OCI-LY3 (cell line): ENCODE measurements at regions not wholly inside any gene's neighbourhood (a gene's known extent, or its start where the extent isn't known, plus 50 kb on each side); places are given as distances from the start of the nearest gene placed in this dataset.

Experiments
- H2AFZ ChIP-seq: fragments of 200-600, 300-600 bp; shearing (Covaris generic); 2 replicates; pipeline ENCODE4 v1.6.0; 2014; ENCODE audit warnings: antibody characterized with exemption, low read depth, low read length
- H3K27ac ChIP-seq: fragments of 200-600, 300-600 bp; sonication (generic); 2 replicates; pipeline ENCODE4 v1.5.1; 2014; ENCODE audit warnings: mild to moderate bottlenecking, low read length, moderate library complexity, mixed read lengths
- H3K27me3 ChIP-seq: fragments of 200-600, 300-600 bp; sonication (generic); 2 replicates; pipeline ENCODE4 v1.6.1; 2014; ENCODE audit warnings: low read depth, low read length, mixed read lengths
- H3K36me3 ChIP-seq: fragments of 200-600, 300-600 bp; sonication (generic); replicated peaks from 2 replicates; pipeline ENCODE3; 2014; ENCODE audit warnings: low read depth, low read length, mixed read lengths
- H3K4me1 ChIP-seq: fragments of 300-600, 200-600 bp; sonication (generic); 2 replicates; pipeline ENCODE4 v1.6.1; 2014; ENCODE audit warnings: low read length, mixed read lengths
- H3K4me2 ChIP-seq: fragments of 200-600, 300-600 bp; sonication (generic); 2 replicates; pipeline ENCODE4 v1.6.1; 2014; ENCODE audit warnings: low read length, mixed read lengths
- H3K4me3 ChIP-seq: fragments of 300-600, 200-600 bp; sonication (generic); 2 replicates; pipeline ENCODE4 v1.5.1; 2014; ENCODE audit warnings: antibody characterized with exemption, mild to moderate bottlenecking, low read length, moderate library complexity
- H3K79me2 ChIP-seq: fragments of 300-600, 200-600 bp; shearing (Covaris generic); 2 replicates; pipeline ENCODE4 v1.6.1; 2014; ENCODE audit warnings: mild to moderate bottlenecking, low read length, mixed read lengths
- H3K9ac ChIP-seq: fragments of 300-600, 200-600 bp; shearing (Covaris generic); 2 replicates; pipeline ENCODE4 v1.6.0; 2014; ENCODE audit warnings: mild to moderate bottlenecking, low read length, moderate library complexity
- H3K9me3 ChIP-seq: fragments of 200-600, 300-600 bp; shearing (Covaris generic); 2 replicates; pipeline ENCODE4 v1.6.1; 2014; ENCODE audit warnings: low read length, mixed read lengths; ENCODE audit not compliant: insufficient read depth
- H4K20me1 ChIP-seq: fragments of 200-600, 300-600 bp; sonication (generic); 2 replicates; pipeline ENCODE4 v1.6.1; 2016; ENCODE audit warnings: low read length, mixed read lengths; ENCODE audit not compliant: insufficient read depth
- CTCF ChIP-seq: fragments of 200-600, 300-600 bp; sonication (generic); IDR thresholded peaks from 2 replicates; pipeline ENCODE4 v1.5.1; 2014; ENCODE audit warnings: antibody characterized with exemption, low read length, low read depth
- EZH2phosphoT487 ChIP-seq: fragments of 200-600 bp; shearing (Covaris generic); IDR thresholded peaks from 2 replicates; pipeline ENCODE4 v1.6.1; 2018; ENCODE audit warnings: antibody characterized with exemption, mixed run types, low read depth

- H3K4me1 ChIP-seq: no peaks in the 10 kb centered on the region
- no peaks in the 10 kb centered on the region for H3K79me2 ChIP-seq
- no peak overlapping the region for H3K4me2 ChIP-seq
- no peaks in the 10 kb centered on the region for H3K36me3 ChIP-seq
- no peak overlapping the region for H2AFZ ChIP-seq
- H4K20me1 ChIP-seq: no peaks in the 10 kb centered on the region
- H3K27ac ChIP-seq: no peak overlapping the region
- TF ChIP-seq CTCF (no peak), EZH2phosphoT487 (no peak)
- no peaks in the 10 kb centered on the region for H3K9me3 ChIP-seq
- no peak overlapping the region for H3K4me3 ChIP-seq
- H3K27me3 ChIP-seq: no peaks in the 10 kb centered on the region
- no peak overlapping the region for H3K9ac ChIP-seq
Measured at GRCh38 chr3:168889666-168890065, 773.8 kb downstream of the MECOM start.

GRCh38 chr3:168888781-168889180 lies 774.7 kb downstream of the MECOM start:
- no peaks in the 10 kb centered on the region for H3K4me1 ChIP-seq
- H3K27ac ChIP-seq: no peak overlapping the region
- H3K4me2 ChIP-seq: no peak overlapping the region
- no peaks in the 10 kb centered on the region for H3K9me3 ChIP-seq
- H4K20me1 ChIP-seq: no peaks in the 10 kb centered on the region
- TF ChIP-seq EZH2phosphoT487 (no peak), CTCF (no peak)
- H3K9ac ChIP-seq: no peak overlapping the region
- no peak overlapping the region for H2AFZ ChIP-seq
- no peaks in the 10 kb centered on the region for H3K27me3 ChIP-seq
- no peak overlapping the region for H3K4me3 ChIP-seq
- no peaks in the 10 kb centered on the region for H3K79me2 ChIP-seq
- no peaks in the 10 kb centered on the region for H3K36me3 ChIP-seq

- Histone ChIP-seq H3K27me3 (no peaks in the 10 kb centered on the region), H3K4me3 (no peak overlapping the region), H3K27ac (no peak overlapping the region), H3K9me3 (no peaks in the 10 kb centered on the region), H3K9ac (no peak overlapping the region), H2AFZ (no peak overlapping the region), H3K36me3 (no peaks in the 10 kb centered on the region), H4K20me1 (no peaks in the 10 kb centered on the region), H3K79me2 (no peaks in the 10 kb centered on the region), H3K4me2 (no peak overlapping the region), H3K4me1 (no peaks in the 10 kb centered on the region)
- TF ChIP-seq CTCF: no peak
- TF ChIP-seq EZH2phosphoT487: no peak
Measured at GRCh38 chr3:168885028-168885427, 778.5 kb downstream of the MECOM start.

- no peak for TF ChIP-seq EZH2phosphoT487
- TF ChIP-seq CTCF: no peak
- no peaks in the 10 kb centered on the region for H3K27me3 ChIP-seq
- H3K4me1 ChIP-seq: no peaks in the 10 kb centered on the region
- H3K79me2 ChIP-seq: no peaks in the 10 kb centered on the region
- H3K9me3 ChIP-seq: no peaks in the 10 kb centered on the region
- no peak overlapping the region for H3K4me2 ChIP-seq
- H4K20me1 ChIP-seq: no peaks in the 10 kb centered on the region
- H3K27ac ChIP-seq: no peak overlapping the region
- no peaks in the 10 kb centered on the region for H3K36me3 ChIP-seq
- no peak overlapping the region for H2AFZ ChIP-seq
- H3K9ac ChIP-seq: no peak overlapping the region
- H3K4me3 ChIP-seq: no peak overlapping the region
Measured at GRCh38 chr3:168884353-168884903, 779.1 kb downstream of the MECOM start.
